Glutamatergic neuron (in vitro differentiated cells): ENCODE measurements at regions not wholly inside any gene's neighbourhood (a gene's known extent, or its start where the extent isn't known, plus 50 kb on each side); places are given as distances from the start of the nearest gene placed in this dataset.

Source experiments
- DNase-seq: peaks from one replicate; pipeline ENCODE4 v3.0.0; 2022
- H3K27ac Mint-ChIP-seq: one replicate; pipeline ENCODE4 v1.8.0; 2020; ENCODE audit warnings: mild to moderate bottlenecking, mixed read lengths, inconsistent platforms; ENCODE audit not compliant: unreplicated experiment
- H3K27me3 Mint-ChIP-seq: one replicate; pipeline ENCODE4 v1.8.0; 2020; ENCODE audit warnings: mild to moderate bottlenecking, moderate library complexity, mixed read lengths, inconsistent platforms; ENCODE audit not compliant: unreplicated experiment
- H3K36me3 Mint-ChIP-seq: one replicate; pipeline ENCODE4 v1.8.0; 2020; ENCODE audit warnings: mild to moderate bottlenecking, mixed read lengths, inconsistent platforms; ENCODE audit not compliant: unreplicated experiment
- H3K4me1 Mint-ChIP-seq: one replicate; pipeline ENCODE4 v1.8.0; 2020; ENCODE audit warnings: mild to moderate bottlenecking, low read depth, mixed read lengths, inconsistent platforms; ENCODE audit not compliant: unreplicated experiment
- H3K4me3 Mint-ChIP-seq: one replicate; pipeline ENCODE4 v1.8.0; 2020; ENCODE audit warnings: mild to moderate bottlenecking, mixed read lengths, inconsistent platforms; ENCODE audit not compliant: unreplicated experiment
- H3K9me3 Mint-ChIP-seq: one replicate; pipeline ENCODE4 v1.8.0; 2020; ENCODE audit warnings: mild to moderate bottlenecking, moderate library complexity, mixed read lengths, inconsistent platforms; ENCODE audit not compliant: unreplicated experiment
- TF ChIP-seq, protein P1 (sequence below): fragments of 200-600 bp; sonication (generic); IDR thresholded peaks from one replicate; pipeline ENCODE4 v1.5.0; 2021; ENCODE audit not compliant: partially characterized antibody, unreplicated experiment

DNA sequence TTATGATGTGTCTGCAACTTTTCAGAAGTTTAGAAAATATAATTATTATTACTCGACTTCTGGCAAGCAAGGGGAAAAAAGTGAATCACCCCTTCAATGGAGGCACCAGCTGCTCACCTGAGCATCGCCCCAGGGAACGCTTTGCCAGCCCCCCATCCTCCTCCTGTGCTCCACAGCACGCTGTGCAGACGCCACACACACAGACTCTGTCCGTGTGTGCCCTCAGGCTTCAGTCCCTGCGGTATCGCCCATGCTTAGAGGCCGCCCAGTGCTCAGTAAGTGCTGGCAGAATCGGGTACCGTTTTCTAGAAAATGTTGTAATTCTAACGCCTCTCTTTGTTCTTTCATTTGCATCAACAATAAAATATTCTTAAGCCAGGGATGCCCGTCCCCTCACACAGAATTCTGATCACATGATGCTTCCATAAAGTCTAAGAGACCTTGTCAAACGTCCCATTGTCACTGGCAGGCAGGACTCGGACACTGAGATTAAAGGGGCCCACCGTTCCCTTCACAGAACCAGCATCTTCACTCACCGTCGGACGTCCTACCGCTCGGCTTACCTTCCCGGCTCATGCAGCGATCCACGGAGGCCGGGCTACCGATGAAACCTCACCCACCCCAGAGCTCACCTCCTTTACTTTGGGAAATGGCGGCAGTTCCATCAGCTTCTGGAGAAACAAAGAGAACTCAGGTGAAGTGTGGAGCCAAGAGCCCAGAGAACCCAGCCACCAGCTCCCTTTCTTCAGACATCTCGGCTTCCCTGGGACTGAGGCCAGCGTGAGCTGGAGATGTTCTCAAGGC, 105.5 kb downstream of the DLL1 start:
- peaks cover 8% of the 10 kb centered on the region for H3K9me3 Mint-ChIP-seq
- H3K4me1 Mint-ChIP-seq, result peaks cover 2% of the 10 kb centered on the region
- no peak for DNase-seq
- no peak overlapping the region for H3K4me3 Mint-ChIP-seq
- H3K36me3 Mint-ChIP-seq, result peaks cover 21% of the 10 kb centered on the region
- no peak overlapping the region for H3K27ac Mint-ChIP-seq
- peaks cover 7% of the 10 kb centered on the region for H3K27me3 Mint-ChIP-seq
- TF ChIP-seq, protein P1, sequence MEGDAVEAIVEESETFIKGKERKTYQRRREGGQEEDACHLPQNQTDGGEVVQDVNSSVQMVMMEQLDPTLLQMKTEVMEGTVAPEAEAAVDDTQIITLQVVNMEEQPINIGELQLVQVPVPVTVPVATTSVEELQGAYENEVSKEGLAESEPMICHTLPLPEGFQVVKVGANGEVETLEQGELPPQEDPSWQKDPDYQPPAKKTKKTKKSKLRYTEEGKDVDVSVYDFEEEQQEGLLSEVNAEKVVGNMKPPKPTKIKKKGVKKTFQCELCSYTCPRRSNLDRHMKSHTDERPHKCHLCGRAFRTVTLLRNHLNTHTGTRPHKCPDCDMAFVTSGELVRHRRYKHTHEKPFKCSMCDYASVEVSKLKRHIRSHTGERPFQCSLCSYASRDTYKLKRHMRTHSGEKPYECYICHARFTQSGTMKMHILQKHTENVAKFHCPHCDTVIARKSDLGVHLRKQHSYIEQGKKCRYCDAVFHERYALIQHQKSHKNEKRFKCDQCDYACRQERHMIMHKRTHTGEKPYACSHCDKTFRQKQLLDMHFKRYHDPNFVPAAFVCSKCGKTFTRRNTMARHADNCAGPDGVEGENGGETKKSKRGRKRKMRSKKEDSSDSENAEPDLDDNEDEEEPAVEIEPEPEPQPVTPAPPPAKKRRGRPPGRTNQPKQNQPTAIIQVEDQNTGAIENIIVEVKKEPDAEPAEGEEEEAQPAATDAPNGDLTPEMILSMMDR, result no peak

DNA sequence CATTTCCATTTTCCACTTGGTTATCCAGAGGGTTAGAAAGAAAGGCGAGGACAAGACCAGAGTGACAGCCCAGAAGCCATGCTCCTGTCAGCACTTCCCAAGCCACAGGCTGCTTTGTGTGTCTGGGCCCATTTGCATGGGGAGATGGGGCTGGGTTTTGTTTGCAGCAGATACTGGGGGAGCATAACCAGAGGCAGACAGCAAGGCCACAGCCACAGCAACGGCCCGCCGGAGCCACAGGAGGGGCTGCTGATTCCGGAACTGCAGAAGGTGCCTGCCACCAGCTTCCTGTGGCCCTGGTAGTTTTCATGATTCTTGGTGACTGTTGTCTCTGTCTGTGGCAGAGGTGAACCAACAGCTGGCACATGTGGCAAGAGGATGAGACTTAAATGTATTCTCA, 106.6 kb downstream of the DLL1 start:
- Mint-ChIP-seq H3K27me3 (peaks cover 7% of the 10 kb centered on the region), H3K9me3 (peaks cover 8% of the 10 kb centered on the region), H3K27ac (no peak overlapping the region), H3K36me3 (peaks cover 24% of the 10 kb centered on the region), H3K4me1 (peaks cover 2% of the 10 kb centered on the region), H3K4me3 (no peak overlapping the region)
- no peak for DNase-seq
- TF ChIP-seq, protein P1, result no peak

DNA sequence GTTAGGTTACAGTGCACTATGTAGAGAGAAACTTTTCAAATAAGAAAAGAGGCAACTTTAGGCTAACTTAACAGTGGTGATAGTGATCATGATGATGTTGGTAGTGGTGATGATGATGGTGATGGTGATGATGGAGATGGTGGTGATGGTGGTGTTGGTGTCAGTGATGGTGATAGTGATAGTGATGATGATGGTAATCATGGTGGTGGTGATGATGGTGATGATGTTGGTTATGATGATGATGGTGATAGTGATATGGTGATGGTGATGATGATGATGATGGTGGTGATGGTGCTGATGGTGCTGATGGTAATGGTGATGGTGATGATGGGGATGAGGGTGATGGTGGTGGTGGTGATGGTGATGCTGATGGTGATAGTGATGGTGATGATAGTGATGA, 107.4 kb downstream of the DLL1 start:
- TF ChIP-seq, protein P1, result no peak
- Mint-ChIP-seq H3K4me3 (no peak overlapping the region), H3K4me1 (peaks cover 5% of the 10 kb centered on the region), H3K9me3 (peaks cover 11% of the 10 kb centered on the region), H3K27me3 (peaks cover 9% of the 10 kb centered on the region), H3K27ac (no peak overlapping the region), H3K36me3 (peaks cover 24% of the 10 kb centered on the region)
- DNase-seq, result no peak

DNA sequence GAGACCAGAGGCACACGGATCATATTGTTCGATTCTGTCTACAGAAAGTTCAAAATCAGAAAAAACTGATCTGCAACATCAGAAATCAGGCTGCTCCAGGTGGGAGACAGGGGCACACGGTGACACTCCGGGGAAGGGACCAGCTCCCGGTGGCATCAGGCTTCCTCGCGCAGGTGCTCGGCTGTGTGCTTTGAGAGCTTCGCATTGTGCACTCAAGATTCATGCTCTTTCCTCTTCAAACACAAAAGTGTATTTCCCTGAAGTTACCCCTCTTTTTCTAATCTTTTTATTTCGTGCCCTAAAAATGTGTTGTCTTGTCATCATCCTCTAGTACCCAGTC, 108.1 kb downstream of the DLL1 start:
- peaks cover 24% of the 10 kb centered on the region for H3K36me3 Mint-ChIP-seq
- H3K4me1 Mint-ChIP-seq, result peaks cover 9% of the 10 kb centered on the region
- H3K9me3 Mint-ChIP-seq, result peaks cover 15% of the 10 kb centered on the region
- peak overlapping the region; percentile 10 for H3K4me3 Mint-ChIP-seq
- TF ChIP-seq, protein P1, result no peak
- DNase-seq, result no peak
- no peak overlapping the region for H3K27ac Mint-ChIP-seq
- H3K27me3 Mint-ChIP-seq, result peaks cover 13% of the 10 kb centered on the region

DNA sequence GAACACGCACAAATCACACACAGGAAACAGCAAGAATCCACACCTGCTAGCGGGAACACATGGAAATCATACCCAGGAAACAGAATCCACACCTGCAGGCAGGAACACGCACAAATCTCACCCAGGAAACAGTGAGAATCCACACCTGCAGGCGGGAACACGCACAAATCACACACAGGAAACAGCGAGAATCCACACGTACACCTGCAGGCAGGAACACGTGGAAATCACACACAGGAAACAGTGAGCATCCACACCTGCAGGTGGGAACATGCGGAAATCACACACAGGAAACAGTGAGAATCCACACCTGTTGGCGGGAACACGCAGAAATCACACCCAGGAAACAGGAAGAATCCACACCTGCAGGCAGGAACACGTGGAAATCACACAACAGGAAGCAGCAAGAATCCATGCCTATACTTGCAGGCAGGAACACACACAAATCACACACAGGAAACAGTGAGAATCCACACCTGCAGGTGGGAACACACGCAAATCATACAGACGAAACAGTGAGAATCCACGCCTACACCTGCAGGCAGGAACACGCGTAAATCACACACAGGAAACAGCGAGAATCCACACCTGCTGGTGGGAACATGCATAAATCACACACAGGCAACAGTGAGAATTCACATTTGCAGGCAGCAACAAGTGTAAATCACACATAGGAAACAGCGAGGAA, 108.6 kb downstream of the DLL1 start:
- peaks cover 13% of the 10 kb centered on the region for H3K27me3 Mint-ChIP-seq
- DNase-seq, result no peak
- H3K4me1 Mint-ChIP-seq, result peaks cover 9% of the 10 kb centered on the region
- H3K4me3 Mint-ChIP-seq, result peak overlapping the region; percentile 10
- H3K27ac Mint-ChIP-seq, result no peak overlapping the region
- TF ChIP-seq, protein P1, result no peak
- peaks cover 14% of the 10 kb centered on the region for H3K9me3 Mint-ChIP-seq
- H3K36me3 Mint-ChIP-seq, result peaks cover 24% of the 10 kb centered on the region
